ENCODE measurements at regions not wholly inside any gene's neighbourhood (a gene's known extent, or its start where the extent isn't known, plus 50 kb on each side); places are given as distances from the start of the nearest gene placed in this dataset.
"Not testable (repeated sequence)": the region's sequence is repeated elsewhere in the genome, so short reads cannot be mapped to it uniquely, and the experiment has no call there.

GRCh38 chr3:125645616-125646015 lies 50.3 kb upstream of the OSBPL11 start:
- DNase-seq (ENCODE audit: low spot score): no peak

GRCh38 chr3:125646581-125646980 lies 51.3 kb upstream of the OSBPL11 start:
- no peak for DNase-seq (ENCODE audit: low spot score)

GRCh38 chr3:125647318-125648014 lies 52.2 kb upstream of the OSBPL11 start:
- DNase-seq (ENCODE audit: low spot score): no peak

- peak; percentile 25 for DNase-seq (ENCODE audit: low spot score)
Measured at GRCh38 chr3:125651244-125651643, 55.9 kb upstream of the OSBPL11 start.

GRCh38 chr3:125652349-125652748 lies 57.1 kb upstream of the OSBPL11 start:
- DNase-seq (ENCODE audit: low spot score): no peak

GRCh38 chr3:125654526-125654925 lies 59.2 kb upstream of the OSBPL11 start:
- DNase-seq (ENCODE audit: low spot score): no peak

GRCh38 chr3:125662675-125663074 lies 67.4 kb upstream of the OSBPL11 start:
- DNase-seq (ENCODE audit: low spot score): no peak

GRCh38 chr3:125670352-125670751 lies 75.1 kb upstream of the OSBPL11 start:
- DNase-seq (ENCODE audit: low spot score): no peak

GRCh38 chr3:125670945-125671344 lies 75.6 kb upstream of the OSBPL11 start:
- no peak for DNase-seq (ENCODE audit: low spot score)

- no peak for DNase-seq (ENCODE audit: low spot score)
Measured at GRCh38 chr3:125671461-125672243, 76.4 kb upstream of the OSBPL11 start.

- no peak for DNase-seq (ENCODE audit: low spot score)
Measured at GRCh38 chr3:125675791-125676190, 80.5 kb upstream of the OSBPL11 start.

- DNase-seq (ENCODE audit: low spot score): no peak
Measured at GRCh38 chr3:125679258-125679657, 84.0 kb upstream of the OSBPL11 start.

GRCh38 chr3:125681146-125681545 lies 85.8 kb upstream of the OSBPL11 start:
- no peak for DNase-seq (ENCODE audit: low spot score)

- not testable (repeated sequence) for DNase-seq (ENCODE audit: low spot score)
Measured at GRCh38 chr3:125681906-125682305, 86.6 kb upstream of the OSBPL11 start.

GRCh38 chr3:125682610-125683009 lies 87.3 kb upstream of the OSBPL11 start:
- not testable (repeated sequence) for DNase-seq (ENCODE audit: low spot score)

GRCh38 chr3:125683067-125683829 lies 88.0 kb upstream of the OSBPL11 start:
- no peak for DNase-seq (ENCODE audit: low spot score)

- no peak for DNase-seq (ENCODE audit: low spot score)
Measured at GRCh38 chr3:125684199-125684598, 88.9 kb upstream of the OSBPL11 start.

- DNase-seq (ENCODE audit: low spot score): not testable (repeated sequence)
Measured at GRCh38 chr3:125685741-125686140, 90.4 kb upstream of the OSBPL11 start.

GRCh38 chr3:125692361-125692760 lies 97.1 kb upstream of the OSBPL11 start:
- DNase-seq (ENCODE audit: low spot score): no peak

- DNase-seq (ENCODE audit: low spot score): no peak
Measured at GRCh38 chr3:125693887-125694286, 98.6 kb upstream of the OSBPL11 start.

- DNase-seq (ENCODE audit: low spot score): no peak
Measured at GRCh38 chr3:125694761-125695294, 99.5 kb upstream of the OSBPL11 start.

- no peak for DNase-seq (ENCODE audit: low spot score)
Measured at GRCh38 chr3:125695688-125696087, 100.4 kb upstream of the OSBPL11 start.

All from H4 (cell line).